OCI-LY1 (cell line): ENCODE measurements at regions not wholly inside any gene's neighbourhood (a gene's known extent, or its start where the extent isn't known, plus 50 kb on each side); places are given as distances from the start of the nearest gene placed in this dataset.
"Not testable (repeated sequence)": the region's sequence is repeated elsewhere in the genome, so short reads cannot be mapped to it uniquely, and the experiment has no call there.

Experiments used
- CTCF ChIP-seq: fragments of 200-600 bp; sonication (generic), shearing (Covaris generic); IDR thresholded peaks from 2 replicates; pipeline ENCODE4 v1.5.1; 2017; ENCODE audit warnings: mild to moderate bottlenecking, antibody characterized with exemption, low read length, moderate library complexity, mixed read lengths
- EZH2 ChIP-seq: fragments of 200-600 bp; sonication (generic), shearing (Covaris generic); IDR thresholded peaks from 2 replicates; pipeline ENCODE4 v1.8.0; 2017; ENCODE audit warnings: borderline replicate concordance, mixed run types, mild to moderate bottlenecking, antibody characterized with exemption, low read length, moderate library complexity, mixed read lengths

- TF ChIP-seq CTCF, EZH2: not testable (repeated sequence)
Measured at GRCh38 chr14:43784432-43784831, 722.7 kb downstream of the FSCB start.
